ENCODE measurements at regions not wholly inside any gene's neighbourhood (a gene's known extent, or its start where the extent isn't known, plus 50 kb on each side); places are given as distances from the start of the nearest gene placed in this dataset.

- DNase-seq: no peak
Observed at GRCh38 chr11:109564241-109564640, 142.3 kb downstream of the C11orf87 start.

- no peak for DNase-seq
Observed at GRCh38 chr11:109582470-109582869, 160.5 kb downstream of the C11orf87 start.

- no peak for DNase-seq
Observed at GRCh38 chr11:109584001-109584972, 162.3 kb downstream of the C11orf87 start.

GRCh38 chr11:109586789-109587188 lies 164.8 kb downstream of the C11orf87 start:
- DNase-seq: no peak

- DNase-seq: no peak
Observed at GRCh38 chr11:109590782-109591181, 168.8 kb downstream of the C11orf87 start.

GRCh38 chr11:109597336-109597735 lies 175.3 kb downstream of the C11orf87 start:
- DNase-seq: no peak

GRCh38 chr11:109604481-109605400 lies 182.8 kb downstream of the C11orf87 start:
- DNase-seq: no peak

- no peak for DNase-seq
Observed at GRCh38 chr11:109606256-109606655, 184.3 kb downstream of the C11orf87 start.

- no peak for DNase-seq
Observed at GRCh38 chr11:109609454-109610185, 187.6 kb downstream of the C11orf87 start.

GRCh38 chr11:109612496-109612895 lies 190.5 kb downstream of the C11orf87 start:
- DNase-seq: no peak

- DNase-seq: no peak
Observed at GRCh38 chr11:109619498-109619897, 197.5 kb downstream of the C11orf87 start.

- DNase-seq: no peak
Observed at GRCh38 chr11:109629734-109630133, 207.7 kb downstream of the C11orf87 start.

GRCh38 chr11:109641549-109641948 lies 219.6 kb downstream of the C11orf87 start:
- DNase-seq: no peak

- no peak for DNase-seq
Observed at GRCh38 chr11:109644152-109644551, 222.2 kb downstream of the C11orf87 start.

GRCh38 chr11:109648804-109649203 lies 226.8 kb downstream of the C11orf87 start:
- no peak for DNase-seq

GRCh38 chr11:109654091-109654490 lies 232.1 kb downstream of the C11orf87 start:
- DNase-seq: no peak

GRCh38 chr11:109658190-109658589 lies 236.2 kb downstream of the C11orf87 start:
- no peak for DNase-seq

GRCh38 chr11:109667719-109668118 lies 245.7 kb downstream of the C11orf87 start:
- no peak for DNase-seq

GRCh38 chr11:109668973-109669634 lies 247.1 kb downstream of the C11orf87 start:
- no peak for DNase-seq

GRCh38 chr11:109677231-109677630 lies 255.2 kb downstream of the C11orf87 start:
- DNase-seq: no peak

GRCh38 chr11:109677876-109678275 lies 255.9 kb downstream of the C11orf87 start:
- no peak for DNase-seq

- no peak for DNase-seq
Observed at GRCh38 chr11:109680127-109680526, 258.1 kb downstream of the C11orf87 start.

All from activated CD4-positive, alpha-beta T cell treated with anti-CD3 and anti-CD28 coated beads, Interleukin-2, amount 50 U/mL, for 16 hours (primary cell).